A549 (cell line): ENCODE measurements at regions not wholly inside any gene's neighbourhood (a gene's known extent, or its start where the extent isn't known, plus 50 kb on each side); places are given as distances from the start of the nearest gene placed in this dataset.

Source experiments
- ATAC-seq, 2 experiments: fragments of 200-7000 bp in 1 of 2; fragments of >200 bp in 1 of 2; cut with Nextera tagmentation in 1 of 2; cut with Tn5 transposase in 1 of 2; 3 replicates each; pipeline versions ENCODE4 v1.8.0 to v1.9.1; 2018 to 2020; ENCODE audit warnings: mild to moderate bottlenecking in 1 of 2, moderate library complexity in 1 of 2
- CTCF ChIA-PET: fragments of 300-600 bp; sonication (Branson Sonifier 250); formaldehyde crosslinking; extraction: SDS; loops from one replicate; lab custom pipeline; 2021; ENCODE audit warnings: antibody characterized with exemption, inconsistent platforms; lab: Yijun Ruan, JAX
- POLR2A ChIA-PET: fragments of 350-600 bp; formaldehyde crosslinking; extraction: SDS; loops from one replicate; lab custom pipeline; 2021; ENCODE audit warnings: antibody characterized with exemption, inconsistent platforms; lab: Yijun Ruan, JAX
- DNase-seq, 2 experiments: peaks; one replicate each; pipeline versions ENCODE4 v3.0.0 to v3.0.0-alpha.2; 2011 to 2016; ENCODE audit warnings: low read depth in 1 of 2, low spot score in 1 of 2
- FAIRE-seq: peaks from 2 replicates; lab custom pipeline; 2011; peaks lifted over from hg19 to GRCh38; lab: Jason Lieb, UNC
- H3K27ac ChIP-seq, 2 experiments: fragments of >200 bp; sonication (Bioruptor Twin); formaldehyde crosslinking; 3 replicates each; pipeline ENCODE4 v1.5.1; 2016 to 2017
- H3K4me1 ChIP-seq: fragments of >200 bp; sonication (Bioruptor Twin); formaldehyde crosslinking; 3 replicates; pipeline ENCODE4 v1.6.1; 2016
- H3K4me2 ChIP-seq: fragments of >200 bp; sonication (Bioruptor Twin); formaldehyde crosslinking; 3 replicates; pipeline ENCODE4 v1.6.1; 2016
- H3K4me3 ChIP-seq: fragments of >200 bp; sonication (Bioruptor Twin); formaldehyde crosslinking; 3 replicates; pipeline ENCODE4 v1.5.1; 2016
- H3K9me3 ChIP-seq: fragments of >200 bp; sonication (Bioruptor Twin); formaldehyde crosslinking; 3 replicates; pipeline ENCODE4 v1.6.1; 2016
- BHLHE40 ChIP-seq: IDR thresholded peaks from 2 replicates; pipeline ENCODE4 v1.6.1; 2012; ENCODE audit warnings: low read depth, low read length, inconsistent platforms
- ELK1 ChIP-seq: fragments of 150-350 bp; IDR thresholded peaks from 2 replicates; pipeline ENCODE4 v1.6.1; 2014; ENCODE audit warnings: low read depth, mild to moderate bottlenecking, low read length
- EP300 ChIP-seq, 2 experiments: fragments of >200 bp; sonication (Bioruptor Twin); formaldehyde crosslinking; IDR thresholded peaks; 2 replicates in 1 of 2; 3 replicates in 1 of 2; pipeline ENCODE4 v1.6.1; 2016 to 2017
- ESRRA ChIP-seq: fragments of 150-350 bp; IDR thresholded peaks from 2 replicates; pipeline ENCODE4 v1.6.1; 2014; ENCODE audit warnings: mild to moderate bottlenecking, low read length, borderline replicate concordance
- GATA3 ChIP-seq: IDR thresholded peaks from 2 replicates; pipeline ENCODE4 v1.6.1; 2012; ENCODE audit warnings: borderline replicate concordance
- HDAC2 ChIP-seq: fragments of 200-600 bp; sonication (generic); IDR thresholded peaks from 2 replicates; pipeline ENCODE4 v1.6.1; 2016
- JUN ChIP-seq, 2 experiments: fragments of >200 bp; sonication (Bioruptor Twin); formaldehyde crosslinking; IDR thresholded peaks; 2 replicates in 1 of 2; 3 replicates in 1 of 2; pipeline ENCODE4 v1.6.1; 2016 to 2017
- KDM1A ChIP-seq: fragments of 200-600 bp; sonication (generic); IDR thresholded peaks from 2 replicates; pipeline ENCODE4 v1.6.1; 2016; ENCODE audit warnings: low read depth, mild to moderate bottlenecking
- MAFK ChIP-seq: fragments of 450-650 bp; IDR thresholded peaks from 2 replicates; pipeline ENCODE4 v1.6.1; 2014; ENCODE audit not compliant: partially characterized antibody
- MAX ChIP-seq: IDR thresholded peaks from 2 replicates; pipeline ENCODE4 v1.6.1; 2012
- MAZ ChIP-seq: fragments of 150-350 bp; IDR thresholded peaks from 2 replicates; pipeline ENCODE4 v1.6.1; 2014; ENCODE audit warnings: antibody characterized with exemption, low read depth, low read length, borderline replicate concordance
- MYC ChIP-seq: IDR thresholded peaks from 2 replicates; pipeline ENCODE4 v1.6.1; 2012; ENCODE audit warnings: mild to moderate bottlenecking, inconsistent platforms, low read length, improper control_type of control experiment, borderline replicate concordance
- NR3C1 ChIP-seq: fragments of >200 bp; sonication (Bioruptor Twin); formaldehyde crosslinking; IDR thresholded peaks from 3 replicates; pipeline ENCODE4 v1.6.1; 2017
- PBX3 ChIP-seq: IDR thresholded peaks from 2 replicates; pipeline ENCODE4 v1.6.1; 2012
- PHF8 ChIP-seq: fragments of 200-600 bp; sonication (generic); IDR thresholded peaks from 2 replicates; pipeline ENCODE4 v1.6.1; 2016; ENCODE audit warnings: low read depth, mild to moderate bottlenecking, antibody characterized with exemption, moderate library complexity, borderline replicate concordance
- POLR2AphosphoS2 ChIP-seq: conservative IDR thresholded peaks from 2 replicates; pipeline ENCODE4 v1.6.1; 2012; ENCODE audit warnings: low read length, improper control_type of control experiment, inconsistent platforms
- RARB ChIP-seq: fragments of 250-450 bp; sonication (Bioruptor Pico); IDR thresholded peaks from 2 replicates; pipeline ENCODE4 v1.8.0; 2021; ENCODE audit warnings: mild to moderate bottlenecking, moderate library complexity
- RNF2 ChIP-seq: fragments of 200-600 bp; sonication (generic); IDR thresholded peaks from 2 replicates; pipeline ENCODE4 v1.6.1; 2016; ENCODE audit warnings: low read depth, mild to moderate bottlenecking, antibody characterized with exemption, moderate library complexity, borderline replicate concordance
- ZC3H11A ChIP-seq: fragments of 450-650 bp; IDR thresholded peaks from 2 replicates; pipeline ENCODE4 v1.6.1; 2014; ENCODE audit warnings: antibody characterized with exemption, mild to moderate bottlenecking
- ZNF302 ChIP-seq: fragments of 250-450 bp; sonication (Bioruptor Pico); IDR thresholded peaks from 2 replicates; pipeline ENCODE4 v1.9.0; 2021; ENCODE audit warnings: inconsistent platforms, mild to moderate bottlenecking, moderate library complexity
- ZSCAN20 ChIP-seq: fragments of 250-450 bp; sonication (Bioruptor Pico); IDR thresholded peaks from 2 replicates; pipeline ENCODE4 v1.8.0; 2022; ENCODE audit warnings: mild to moderate bottlenecking, moderate library complexity
- WGBS: methylation state at CpG from one replicate; pipeline ENCODE4 v1.1.6; 2017; ENCODE audit errors: missing lambda C conversion rate; 5-methylcytosine and 5-hydroxymethylcytosine counted together

DNA sequence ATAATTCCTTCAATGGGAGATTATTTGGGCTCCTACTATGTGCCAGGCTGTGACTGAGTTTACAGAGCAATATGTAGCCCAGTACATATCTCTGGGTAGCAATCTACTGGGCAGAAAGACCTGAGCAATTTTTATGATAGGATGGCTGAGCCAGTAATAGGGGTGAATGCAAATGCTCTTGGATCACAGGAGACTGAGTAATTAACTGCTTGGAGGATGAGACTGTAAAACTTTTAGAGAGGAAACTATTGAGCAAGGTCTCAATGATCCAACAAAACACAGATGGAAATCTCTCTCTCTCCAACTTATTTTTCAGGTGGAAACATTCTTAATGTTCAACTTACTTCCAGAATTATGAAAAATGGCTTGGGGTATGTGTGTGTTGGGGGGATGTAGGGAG is 402.2 kb downstream of the AEBP2 start:
- H3K4me1 ChIP-seq, result peaks cover 4% of the 10 kb centered on the region
- ATAC-seq, result no peak
- TF ChIP-seq JUN (IDR thresholded peaks at IDR 0.05) (no peak), ZNF302 (CRISPR knock-in tag) (no peak), ESRRA (no peak), ZSCAN20 (no peak), ZC3H11A (no peak), EP300 (IDR thresholded peaks at IDR 0.05) (no peak), MYC (no peak), ELK1 (no peak), KDM1A (no peak), HDAC2 (no peak)
- TF ChIP-seq, all 56 proteins: peak for 0
- ChIA-PET POLR2A (no interaction called here), CTCF (no interaction called here)
- H3K4me3 ChIP-seq, result no peak overlapping the region
- no peak for DNase-seq
- no peaks in the 10 kb centered on the region for H3K9me3 ChIP-seq
- FAIRE-seq, result no peak
- no peak overlapping the region for H3K27ac ChIP-seq
- no peak overlapping the region for H3K4me2 ChIP-seq

- Histone ChIP-seq H3K4me2 (no peak overlapping the region), H3K27ac (no peak overlapping the region), H3K9me3 (no peaks in the 10 kb centered on the region)
- CTCF ChIA-PET, result no interaction called here
- TF ChIP-seq ZSCAN20, result no peak
- TF ChIP-seq PBX3, result no peak
- no peak for TF ChIP-seq BHLHE40
- TF ChIP-seq POLR2AphosphoS2, result no peak
- no peak for TF ChIP-seq MYC
- TF ChIP-seq PHF8, result no peak
- no peak for TF ChIP-seq MAX
- no peak for TF ChIP-seq NR3C1
- TF ChIP-seq RNF2, result no peak
- TF ChIP-seq GATA3, result no peak
- TF ChIP-seq ELK1, result no peak
- TF ChIP-seq MAZ, result no peak
- TF ChIP-seq, all 56 proteins: peak for 0
- FAIRE-seq (no peak), ATAC-seq (no peak), DNase-seq (no peak)
- Histone ChIP-seq H3K4me3 (no peak overlapping the region), H3K4me1 (peaks cover 11% of the 10 kb centered on the region)
- WGBS, result 69% methylated on average over 3 of the region's 3 CpGs
- POLR2A ChIA-PET, result no interaction called here
These were observed 402.8 kb downstream of the AEBP2 start for GRCh38 chr12:19842116-19842515.

- ChIA-PET POLR2A (no interaction called here), CTCF (no interaction called here)
- H3K9me3 ChIP-seq, result no peaks in the 10 kb centered on the region
- peak; percentile 84 for TF ChIP-seq MAFK
- no peak for TF ChIP-seq RARB (CRISPR knock-in tag)
- H3K4me1 ChIP-seq, result peaks cover 12% of the 10 kb centered on the region
- no peak for ATAC-seq
- H3K4me3 ChIP-seq, result no peak overlapping the region
- DNase-seq, result no peak
- no peak for FAIRE-seq
- 81% methylated on average over 1 of the region's 1 CpG for WGBS
- H3K4me2 ChIP-seq, result no peak overlapping the region
- H3K27ac ChIP-seq, result no peak overlapping the region
These were observed 404.9 kb downstream of the AEBP2 start for GRCh38 chr12:19844224-19844623.
